H1 (cell line): ENCODE measurements at regions not wholly inside any gene's neighbourhood (a gene's known extent, or its start where the extent isn't known, plus 50 kb on each side); places are given as distances from the start of the nearest gene placed in this dataset.

ENCODE experiments used
- BCL11A ChIP-seq, 2 experiments: IDR thresholded peaks; one replicate each; pipeline ENCODE4 v1.6.1; 2011; ENCODE audit warnings: low read depth in 2 of 2, low read length in 2 of 2, mild to moderate bottlenecking in 2 of 2
- KDM5A ChIP-seq: fragments of 200-600 bp; IDR thresholded peaks from 2 replicates; pipeline ENCODE4 v1.7.1; 2012; ENCODE audit warnings: mild to moderate bottlenecking, low read length, inconsistent platforms, mixed read lengths
- POU5F1 ChIP-seq: IDR thresholded peaks from 2 replicates; pipeline ENCODE4 v1.6.1; 2011; ENCODE audit warnings: low read depth, mild to moderate bottlenecking, low read length, moderate library complexity
- TAF1 ChIP-seq: IDR thresholded peaks from 2 replicates; pipeline ENCODE4 v1.6.1; 2011; ENCODE audit warnings: mild to moderate bottlenecking, low read depth, low read length
- TF ChIP-seq, protein P1 (sequence below): IDR thresholded peaks from 2 replicates; pipeline ENCODE4 v1.6.1; 2012; ENCODE audit warnings: inconsistent platforms

- no peak for TF ChIP-seq BCL11A (IDR thresholded peaks at IDR 0.05; ENCODE audit: low read depth in 2 of 2, low read length in 2 of 2)
- TF ChIP-seq, protein P1, sequence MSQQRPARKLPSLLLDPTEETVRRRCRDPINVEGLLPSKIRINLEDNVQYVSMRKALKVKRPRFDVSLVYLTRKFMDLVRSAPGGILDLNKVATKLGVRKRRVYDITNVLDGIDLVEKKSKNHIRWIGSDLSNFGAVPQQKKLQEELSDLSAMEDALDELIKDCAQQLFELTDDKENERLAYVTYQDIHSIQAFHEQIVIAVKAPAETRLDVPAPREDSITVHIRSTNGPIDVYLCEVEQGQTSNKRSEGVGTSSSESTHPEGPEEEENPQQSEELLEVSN, result no peak
- no peak for TF ChIP-seq POU5F1
- TF ChIP-seq TAF1, result no peak
- TF ChIP-seq KDM5A, result no peak
- TF ChIP-seq, all 59 proteins: peak for 0
Measured at GRCh38 chrX:77087529-77088169, 359.5 kb upstream of the FGF16 start (continued).
